ENCODE measurements at regions not wholly inside any gene's neighbourhood (a gene's known extent, or its start where the extent isn't known, plus 50 kb on each side); places are given as distances from the start of the nearest gene placed in this dataset.

DNA sequence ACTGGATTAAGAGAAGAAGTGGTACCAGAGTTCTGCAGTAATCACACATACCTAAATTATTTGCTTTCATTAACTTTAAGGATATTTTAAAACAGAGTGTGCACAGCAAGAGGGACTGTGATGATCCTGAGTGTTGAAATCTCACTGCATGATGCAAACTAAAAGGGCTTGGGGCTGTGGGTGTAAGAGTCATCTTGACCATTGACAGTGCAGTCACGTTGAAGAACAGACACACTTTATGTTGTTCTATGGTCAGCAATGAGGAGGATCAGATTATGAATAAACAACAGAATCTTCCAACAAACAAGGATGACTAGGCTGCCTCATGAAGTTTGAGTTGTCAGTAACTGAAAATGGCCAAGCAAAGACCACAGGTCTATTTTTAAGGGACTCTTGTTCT, 87.2 kb upstream of the GALNT5 start:
- Mint-ChIP-seq H3K4me3 (no peak overlapping the region), H3K27ac (no peak overlapping the region), H3K9me3 (no peaks in the 10 kb centered on the region), H3K4me1 (ENCODE audit: low read depth) (no peaks in the 10 kb centered on the region), H3K36me3 (ENCODE audit: low read depth) (no peaks in the 10 kb centered on the region), H3K27me3 (ENCODE audit: insufficient read depth) (peaks cover 6% of the 10 kb centered on the region)
- DNase-seq (ENCODE audit: low spot score) = no peak
- intact Hi-C loops (cut with micrococcal nuclease) = no loop called here

GRCh38 chr2:157172239-157172638, 85.3 kb upstream of the GALNT5 start:
- intact Hi-C loops (cut with micrococcal nuclease) = no loop called here

GRCh38 chr2:157172866-157173578, 84.5 kb upstream of the GALNT5 start:
- H3K27ac Mint-ChIP-seq = no peak overlapping the region
- no peaks in the 10 kb centered on the region for H3K36me3 Mint-ChIP-seq (ENCODE audit: low read depth)
- H3K4me1 Mint-ChIP-seq (ENCODE audit: low read depth) = no peaks in the 10 kb centered on the region
- intact Hi-C loops (cut with micrococcal nuclease) = no loop called here
- no peak for DNase-seq (ENCODE audit: low spot score)
- peaks cover 8% of the 10 kb centered on the region for H3K27me3 Mint-ChIP-seq (ENCODE audit: insufficient read depth)
- H3K4me3 Mint-ChIP-seq = no peak overlapping the region
- no peaks in the 10 kb centered on the region for H3K9me3 Mint-ChIP-seq

More at GRCh38 chr2:157172239-157172638, 85.3 kb upstream of the GALNT5 start:
- no peaks in the 10 kb centered on the region for H3K9me3 Mint-ChIP-seq
- peaks cover 8% of the 10 kb centered on the region for H3K27me3 Mint-ChIP-seq (ENCODE audit: insufficient read depth)
- no peaks in the 10 kb centered on the region for H3K4me1 Mint-ChIP-seq (ENCODE audit: low read depth)
- H3K4me3 Mint-ChIP-seq = no peak overlapping the region
- no peak for DNase-seq (ENCODE audit: low spot score)
- no peaks in the 10 kb centered on the region for H3K36me3 Mint-ChIP-seq (ENCODE audit: low read depth)
- H3K27ac Mint-ChIP-seq = no peak overlapping the region

GRCh38 chr2:157173740-157174184, 83.7 kb upstream of the GALNT5 start:
- no peaks in the 10 kb centered on the region for H3K36me3 Mint-ChIP-seq (ENCODE audit: low read depth)
- H3K4me1 Mint-ChIP-seq (ENCODE audit: low read depth) = no peaks in the 10 kb centered on the region
- H3K4me3 Mint-ChIP-seq = no peak overlapping the region
- H3K27me3 Mint-ChIP-seq (ENCODE audit: insufficient read depth) = peaks cover 5% of the 10 kb centered on the region
- no peak for DNase-seq (ENCODE audit: low spot score)
- no peaks in the 10 kb centered on the region for H3K9me3 Mint-ChIP-seq
- no peak overlapping the region for H3K27ac Mint-ChIP-seq
- intact Hi-C loops (cut with micrococcal nuclease) = no loop called here

GRCh38 chr2:157174321-157174720, 83.2 kb upstream of the GALNT5 start:
- Mint-ChIP-seq H3K4me1 (ENCODE audit: low read depth) (no peaks in the 10 kb centered on the region), H3K27me3 (ENCODE audit: insufficient read depth) (peaks cover 5% of the 10 kb centered on the region), H3K4me3 (no peak overlapping the region), H3K9me3 (no peaks in the 10 kb centered on the region), H3K36me3 (ENCODE audit: low read depth) (no peaks in the 10 kb centered on the region), H3K27ac (no peak overlapping the region)
- DNase-seq (ENCODE audit: low spot score) = no peak
- intact Hi-C loops (cut with micrococcal nuclease) = no loop called here

- Mint-ChIP-seq H3K4me1 (ENCODE audit: low read depth) (no peaks in the 10 kb centered on the region), H3K27me3 (ENCODE audit: insufficient read depth) (peaks cover 2% of the 10 kb centered on the region), H3K9me3 (no peaks in the 10 kb centered on the region), H3K4me3 (no peak overlapping the region), H3K27ac (no peak overlapping the region), H3K36me3 (ENCODE audit: low read depth) (no peaks in the 10 kb centered on the region)
- DNase-seq (ENCODE audit: low spot score) = no peak
- intact Hi-C loops (cut with micrococcal nuclease) = no loop called here
Measured at GRCh38 chr2:157176602-157177001, 80.9 kb upstream of the GALNT5 start.

DNA sequence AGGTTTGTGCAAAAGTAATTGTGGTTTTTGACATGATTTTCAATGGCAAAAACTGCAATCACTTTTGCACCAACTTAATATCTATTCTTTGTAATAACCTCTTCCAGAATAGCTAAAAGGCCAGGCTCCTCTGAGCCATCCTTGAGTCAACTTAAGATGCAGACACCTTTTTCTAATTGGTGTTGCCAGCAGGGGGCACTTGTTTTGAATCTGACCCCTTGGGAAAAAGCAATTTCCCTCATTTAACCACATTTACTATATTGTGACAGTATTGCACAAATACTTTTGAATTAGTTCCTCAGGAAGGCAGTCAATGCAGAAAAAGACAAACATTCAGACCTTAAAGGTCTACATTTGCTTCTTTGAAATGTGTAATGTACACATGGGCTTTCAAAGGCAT, 78.6 kb upstream of the GALNT5 start:
- no peak overlapping the region for H3K27ac Mint-ChIP-seq
- intact Hi-C loops (cut with micrococcal nuclease) = no loop called here
- H3K27me3 Mint-ChIP-seq (ENCODE audit: insufficient read depth) = peaks cover 2% of the 10 kb centered on the region
- no peaks in the 10 kb centered on the region for H3K9me3 Mint-ChIP-seq
- DNase-seq (ENCODE audit: low spot score) = no peak
- no peaks in the 10 kb centered on the region for H3K4me1 Mint-ChIP-seq (ENCODE audit: low read depth)
- H3K4me3 Mint-ChIP-seq = no peak overlapping the region
- no peaks in the 10 kb centered on the region for H3K36me3 Mint-ChIP-seq (ENCODE audit: low read depth)

DNA sequence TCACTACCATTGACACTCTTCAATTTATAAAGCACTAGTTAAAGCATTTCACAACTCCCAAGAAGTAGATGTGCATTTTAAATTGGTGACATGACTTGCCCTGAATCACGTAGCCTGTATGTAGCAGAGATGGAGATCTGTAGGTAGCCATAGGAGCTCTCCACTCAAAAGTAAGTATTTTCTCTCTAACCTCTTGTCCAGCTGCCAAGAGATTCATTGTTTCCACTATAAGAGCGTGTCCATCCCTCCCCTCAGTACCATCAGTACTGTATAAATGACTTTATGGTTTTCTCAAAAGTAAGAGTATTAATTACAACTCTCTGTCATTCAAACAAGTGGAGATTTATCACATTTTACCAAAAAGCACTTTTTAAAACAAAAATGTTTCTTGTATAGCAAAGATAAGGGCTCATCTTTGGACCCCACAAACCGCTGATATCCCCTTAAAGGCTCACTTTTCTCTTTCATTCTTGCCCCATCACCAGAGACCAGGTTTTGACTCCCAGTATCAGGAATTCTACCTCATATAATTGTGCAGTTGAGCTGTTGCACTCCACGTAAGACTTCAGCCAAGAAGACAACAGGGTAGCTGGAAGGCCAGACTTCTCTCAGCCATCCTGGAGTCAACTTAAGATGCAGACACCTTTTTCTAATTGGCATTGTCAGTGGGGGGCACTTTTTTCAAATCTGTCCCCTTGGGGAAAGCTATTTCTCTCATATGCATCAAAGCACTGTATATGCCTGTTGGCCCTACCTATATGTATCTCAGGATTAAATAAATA, 78.0 kb upstream of the GALNT5 start:
- no peak overlapping the region for H3K27ac Mint-ChIP-seq
- DNase-seq (ENCODE audit: low spot score) = no peak
- no peaks in the 10 kb centered on the region for H3K9me3 Mint-ChIP-seq
- no peaks in the 10 kb centered on the region for H3K4me1 Mint-ChIP-seq (ENCODE audit: low read depth)
- no peak overlapping the region for H3K4me3 Mint-ChIP-seq
- H3K27me3 Mint-ChIP-seq (ENCODE audit: insufficient read depth) = peaks cover 2% of the 10 kb centered on the region
- intact Hi-C loops (cut with micrococcal nuclease) = no loop called here
- no peaks in the 10 kb centered on the region for H3K36me3 Mint-ChIP-seq (ENCODE audit: low read depth)

- no peak overlapping the region for H3K27ac Mint-ChIP-seq
- intact Hi-C loops (cut with micrococcal nuclease) = no loop called here
- no peak for DNase-seq (ENCODE audit: low spot score)
- H3K9me3 Mint-ChIP-seq = no peaks in the 10 kb centered on the region
- no peak overlapping the region for H3K4me3 Mint-ChIP-seq
- H3K4me1 Mint-ChIP-seq (ENCODE audit: low read depth) = no peaks in the 10 kb centered on the region
- no peaks in the 10 kb centered on the region for H3K36me3 Mint-ChIP-seq (ENCODE audit: low read depth)
- peaks cover 2% of the 10 kb centered on the region for H3K27me3 Mint-ChIP-seq (ENCODE audit: insufficient read depth)
Measured at GRCh38 chr2:157180359-157180758, 77.1 kb upstream of the GALNT5 start.

GRCh38 chr2:157181234-157181633, 76.3 kb upstream of the GALNT5 start:
- Mint-ChIP-seq H3K4me3 (no peak overlapping the region), H3K4me1 (ENCODE audit: low read depth) (no peaks in the 10 kb centered on the region)

DNA sequence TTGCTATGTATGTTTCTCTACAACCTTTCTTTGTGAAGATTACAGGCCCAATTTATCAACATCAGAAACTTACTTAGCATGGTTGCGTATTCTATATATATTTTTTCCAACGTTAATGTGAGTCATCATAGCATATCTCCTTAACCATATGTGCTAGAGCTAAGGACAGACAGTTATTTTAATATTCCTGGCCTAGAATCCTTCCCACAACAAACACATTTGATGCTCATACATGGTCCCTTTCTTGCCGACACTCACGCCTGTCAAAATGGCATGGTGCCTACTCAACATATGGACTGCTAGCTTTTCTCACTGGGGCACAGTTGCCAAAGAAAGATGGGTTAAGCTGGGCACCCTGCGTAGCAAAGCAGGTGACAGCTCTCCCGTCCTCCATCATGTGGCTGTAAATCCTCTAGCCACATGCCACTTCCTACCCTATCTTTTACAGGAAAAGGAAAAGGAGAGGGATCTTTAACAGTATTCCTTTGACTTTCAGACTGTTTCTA, 75.2 kb upstream of the GALNT5 start:
- intact Hi-C loops (cut with micrococcal nuclease) = no loop called here
- Mint-ChIP-seq H3K4me1 (ENCODE audit: low read depth) (no peaks in the 10 kb centered on the region), H3K27me3 (ENCODE audit: insufficient read depth) (peaks cover 2% of the 10 kb centered on the region), H3K9me3 (no peaks in the 10 kb centered on the region), H3K36me3 (ENCODE audit: low read depth) (no peaks in the 10 kb centered on the region), H3K27ac (no peak overlapping the region), H3K4me3 (no peak overlapping the region)
- DNase-seq (ENCODE audit: low spot score) = no peak

More at GRCh38 chr2:157181234-157181633, 76.3 kb upstream of the GALNT5 start:
- intact Hi-C loops (cut with micrococcal nuclease) = no loop called here
- H3K27ac Mint-ChIP-seq = no peak overlapping the region
- H3K36me3 Mint-ChIP-seq (ENCODE audit: low read depth) = no peaks in the 10 kb centered on the region
- no peak for DNase-seq (ENCODE audit: low spot score)
- H3K9me3 Mint-ChIP-seq = no peaks in the 10 kb centered on the region
- H3K27me3 Mint-ChIP-seq (ENCODE audit: insufficient read depth) = peaks cover 2% of the 10 kb centered on the region

GRCh38 chr2:157182834-157183396, 74.6 kb upstream of the GALNT5 start:
- Mint-ChIP-seq H3K4me3 (no peak overlapping the region), H3K27me3 (ENCODE audit: insufficient read depth) (peaks cover 2% of the 10 kb centered on the region), H3K9me3 (no peaks in the 10 kb centered on the region), H3K27ac (no peak overlapping the region), H3K36me3 (ENCODE audit: low read depth) (no peaks in the 10 kb centered on the region), H3K4me1 (ENCODE audit: low read depth) (no peaks in the 10 kb centered on the region)
- intact Hi-C loops (cut with micrococcal nuclease) = no loop called here
- DNase-seq (ENCODE audit: low spot score) = no peak

Measured in activated T-helper 1 cell treated with anti-CD3 and anti-CD28 coated beads, Interleukin-12 subunit alpha, Interleukin-12 subunit beta, Interleukin-2, Interleukin-4 antibody, amounts not matched to agents 30 ng/mL and 10 ng/mL and 1 ng/mL, durations not matched to agents 14 hours and 24 hours and 36 hours (primary cell).